ENCODE measurements at regions not wholly inside any gene's neighbourhood (a gene's known extent, or its start where the extent isn't known, plus 50 kb on each side); places are given as distances from the start of the nearest gene placed in this dataset.

GRCh38 chr20:23143098-23143497 is 57.0 kb upstream of the CD93 start (continued):
- TF ChIP-seq, protein P1, sequence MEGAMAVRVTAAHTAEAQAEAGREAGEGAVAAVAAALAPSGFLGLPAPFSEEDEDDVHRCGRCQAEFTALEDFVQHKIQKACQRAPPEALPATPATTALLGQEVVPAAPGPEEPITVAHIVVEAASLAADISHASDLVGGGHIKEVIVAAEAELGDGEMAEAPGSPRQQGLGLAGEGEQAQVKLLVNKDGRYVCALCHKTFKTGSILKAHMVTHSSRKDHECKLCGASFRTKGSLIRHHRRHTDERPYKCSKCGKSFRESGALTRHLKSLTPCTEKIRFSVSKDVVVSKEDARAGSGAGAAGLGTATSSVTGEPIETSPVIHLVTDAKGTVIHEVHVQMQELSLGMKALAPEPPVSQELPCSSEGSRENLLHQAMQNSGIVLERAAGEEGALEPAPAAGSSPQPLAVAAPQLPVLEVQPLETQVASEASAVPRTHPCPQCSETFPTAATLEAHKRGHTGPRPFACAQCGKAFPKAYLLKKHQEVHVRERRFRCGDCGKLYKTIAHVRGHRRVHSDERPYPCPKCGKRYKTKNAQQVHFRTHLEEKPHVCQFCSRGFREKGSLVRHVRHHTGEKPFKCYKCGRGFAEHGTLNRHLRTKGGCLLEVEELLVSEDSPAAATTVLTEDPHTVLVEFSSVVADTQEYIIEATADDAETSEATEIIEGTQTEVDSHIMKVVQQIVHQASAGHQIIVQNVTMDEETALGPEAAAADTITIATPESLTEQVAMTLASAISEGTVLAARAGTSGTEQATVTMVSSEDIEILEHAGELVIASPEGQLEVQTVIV (CRISPR knock-in tag; IDR thresholded peaks at IDR 0.05; ENCODE audit: borderline replicate concordance): no peak
- TF ChIP-seq CBX8 (IDR thresholded peaks at IDR 0.05; ENCODE audit: borderline replicate concordance, extremely low read depth, low read depth, low read length, poor library complexity, severe bottlenecking): no peak
- TF ChIP-seq MED1 (CRISPR knock-in tag; IDR thresholded peaks at IDR 0.05; ENCODE audit: borderline replicate concordance): no peak
- TF ChIP-seq CTBP1 (IDR thresholded peaks at IDR 0.05; ENCODE audit: borderline replicate concordance): no peak
- no peak for TF ChIP-seq SIN3A (IDR thresholded peaks at IDR 0.05; ENCODE audit: borderline replicate concordance in 2 of 2, control insufficient read depth in 1 of 2, low read depth in 2 of 2, low read length in 2 of 2)
- no peak for TF ChIP-seq ZNF436 (CRISPR knock-in tag; IDR thresholded peaks at IDR 0.05)
- no peak for TF ChIP-seq ZNF740 (CRISPR knock-in tag; IDR thresholded peaks at IDR 0.05)
- no peak for TF ChIP-seq ZNF740 (tag; IDR thresholded peaks at IDR 0.05)
- no peak for TF ChIP-seq HNRNPLL (IDR thresholded peaks at IDR 0.05; ENCODE audit: low read depth, low read length, poor library complexity, severe bottlenecking)
- TF ChIP-seq, protein P2, sequence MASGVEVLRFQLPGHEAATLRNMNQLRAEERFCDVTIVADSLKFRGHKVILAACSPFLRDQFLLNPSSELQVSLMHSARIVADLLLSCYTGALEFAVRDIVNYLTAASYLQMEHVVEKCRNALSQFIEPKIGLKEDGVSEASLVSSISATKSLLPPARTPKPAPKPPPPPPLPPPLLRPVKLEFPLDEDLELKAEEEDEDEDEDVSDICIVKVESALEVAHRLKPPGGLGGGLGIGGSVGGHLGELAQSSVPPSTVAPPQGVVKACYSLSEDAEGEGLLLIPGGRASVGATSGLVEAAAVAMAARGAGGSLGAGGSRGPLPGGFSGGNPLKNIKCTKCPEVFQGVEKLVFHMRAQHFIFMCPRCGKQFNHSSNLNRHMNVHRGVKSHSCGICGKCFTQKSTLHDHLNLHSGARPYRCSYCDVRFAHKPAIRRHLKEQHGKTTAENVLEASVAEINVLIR (CRISPR knock-in tag; IDR thresholded peaks at IDR 0.05): no peak
- peak; percentile 38; the same call in 1 of the 2 replicates for TF ChIP-seq CREM (IDR thresholded peaks at IDR 0.05; ENCODE audit: low read depth)
- TF ChIP-seq ETS2 (tag; IDR thresholded peaks at IDR 0.05; ENCODE audit: borderline replicate concordance, poor library complexity, severe bottlenecking): no peak
- no peak for TF ChIP-seq SP1 (CRISPR knock-in tag; IDR thresholded peaks at IDR 0.05)
- no peak for TF ChIP-seq KHSRP (IDR thresholded peaks at IDR 0.05)
- TF ChIP-seq ETV5 (CRISPR knock-in tag; IDR thresholded peaks at IDR 0.05; ENCODE audit: low read depth): peak; percentile 54; the same call in 1 of the 2 replicates
- TF ChIP-seq MECOM (CRISPR knock-in tag; IDR thresholded peaks at IDR 0.05): no peak
- TF ChIP-seq EGR1 (conservative IDR thresholded peaks at IDR 0.05): no peak
- TF ChIP-seq, protein P3, sequence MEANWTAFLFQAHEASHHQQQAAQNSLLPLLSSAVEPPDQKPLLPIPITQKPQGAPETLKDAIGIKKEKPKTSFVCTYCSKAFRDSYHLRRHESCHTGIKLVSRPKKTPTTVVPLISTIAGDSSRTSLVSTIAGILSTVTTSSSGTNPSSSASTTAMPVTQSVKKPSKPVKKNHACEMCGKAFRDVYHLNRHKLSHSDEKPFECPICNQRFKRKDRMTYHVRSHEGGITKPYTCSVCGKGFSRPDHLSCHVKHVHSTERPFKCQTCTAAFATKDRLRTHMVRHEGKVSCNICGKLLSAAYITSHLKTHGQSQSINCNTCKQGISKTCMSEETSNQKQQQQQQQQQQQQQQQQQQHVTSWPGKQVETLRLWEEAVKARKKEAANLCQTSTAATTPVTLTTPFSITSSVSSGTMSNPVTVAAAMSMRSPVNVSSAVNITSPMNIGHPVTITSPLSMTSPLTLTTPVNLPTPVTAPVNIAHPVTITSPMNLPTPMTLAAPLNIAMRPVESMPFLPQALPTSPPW (CRISPR knock-in tag; IDR thresholded peaks at IDR 0.05): no peak
- no peak for TF ChIP-seq JUNB (CRISPR knock-in tag; conservative IDR thresholded peaks at IDR 0.05)
- TF ChIP-seq HSF4 (CRISPR knock-in tag; IDR thresholded peaks at IDR 0.05; ENCODE audit: borderline replicate concordance): no peak
- no peak for TF ChIP-seq SNIP1 (IDR thresholded peaks at IDR 0.05; ENCODE audit: low read depth)
- TF ChIP-seq FOXJ2 (tag; IDR thresholded peaks at IDR 0.05): no peak
- no peak for TF ChIP-seq FOXP1 (CRISPR knock-in tag; IDR thresholded peaks at IDR 0.05)
- no peak for TF ChIP-seq POLR3A (IDR thresholded peaks at IDR 0.05; ENCODE audit: borderline replicate concordance, extremely low read depth, insufficient read depth, insufficient read length)
